Spleen (tissue), 7 donors: ENCODE measurements at regions not wholly inside any gene's neighbourhood (a gene's known extent, or its start where the extent isn't known, plus 50 kb on each side); places are given as distances from the start of the nearest gene placed in this dataset.

Experiments used
- CTCF ChIP-seq, 11 experiments: fragments of 200-600 bp in 7 of 11; fragments of 450-650 bp in 4 of 11; sonication (generic) in 4 of 11; IDR thresholded peaks in 8 of 11; conservative IDR thresholded peaks in 3 of 11; 1 replicate in 7 of 11; 2 replicates in 4 of 11; pipeline versions ENCODE4 v1.4.0 to v1.8.0; 2016 to 2021; ENCODE audit warnings: antibody characterized with exemption in 11 of 11, inconsistent platforms in 4 of 11, mild to moderate bottlenecking in 1 of 11
- POLR2AphosphoS5 ChIP-seq, 3 donors: sonication (generic); formaldehyde crosslinking; IDR thresholded peaks; one replicate each; pipeline ENCODE4 v1.5.1; 2017; ENCODE audit warnings: antibody characterized with exemption in 3 of 3
- donor health status: DM: no; HTN: no; CAD: no; lungs with moderate emphysema.
- donor health status: DM: no; HTN: no; CAD: no.
- donor health status: DM: no; HTN: no; CAD: no.

DNA sequence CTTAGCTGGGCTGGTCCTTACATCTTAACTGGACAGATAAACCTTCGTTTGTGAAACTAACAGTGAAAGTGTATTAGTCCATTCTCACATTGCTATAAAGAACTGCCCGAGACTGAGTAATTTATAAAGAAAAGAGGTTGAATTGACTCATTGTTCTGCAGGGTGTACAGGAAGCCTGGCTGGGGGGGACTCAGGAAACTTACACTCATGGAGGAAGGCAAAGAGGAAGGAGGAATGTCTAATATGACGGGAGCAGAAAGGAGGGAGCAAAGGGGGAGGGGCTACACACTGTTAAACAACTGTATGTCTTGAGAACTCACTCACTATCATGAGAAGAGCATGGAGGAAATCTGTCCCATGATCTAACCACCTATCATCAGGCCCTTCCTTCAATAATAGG, 1566.5 kb upstream of the PCDH7 start:
- TF ChIP-seq CTCF (IDR thresholded peaks at IDR 0.05 in 8 of 11, conservative IDR thresholded peaks at IDR 0.05 in 3 of 11), result no peak
- no peak for TF ChIP-seq POLR2AphosphoS5 (IDR thresholded peaks at IDR 0.05)
